GM23338 (cell line): ENCODE measurements at regions not wholly inside any gene's neighbourhood (a gene's known extent, or its start where the extent isn't known, plus 50 kb on each side); places are given as distances from the start of the nearest gene placed in this dataset.

Experiments used
- ATAC-seq: fragments of 200-7000 bp; cut with Tn5 transposase; 3 replicates; pipeline ENCODE4 v1.9.1; 2020
- DNase-seq: peaks from one replicate; pipeline ENCODE4 v3.0.0-alpha.2; 2015; ENCODE audit warnings: low spot score
- H2AFZ ChIP-seq: fragments of 200-600 bp; sonication (generic); 2 replicates; pipeline ENCODE4 v1.8.0; 2016; ENCODE audit warnings: antibody characterized with exemption, mild to moderate bottlenecking, moderate library complexity
- H3F3A ChIP-seq: fragments of 200-600 bp; sonication (generic); replicated peaks from 2 replicates; pipeline ENCODE4 v1.8.0; 2017; ENCODE audit warnings: antibody characterized with exemption, mixed run types, low read depth
- H3K27ac ChIP-seq: fragments of 200-600 bp; sonication (generic); 2 replicates; pipeline ENCODE4 v1.6.1; 2016; ENCODE audit warnings: low read depth
- H3K27me3 ChIP-seq: fragments of 200-600 bp; sonication (generic); 2 replicates; pipeline ENCODE4 v1.8.0; 2016; ENCODE audit warnings: mild to moderate bottlenecking, mixed run types, moderate library complexity; ENCODE audit not compliant: insufficient read depth
- H3K36me3 ChIP-seq: fragments of 200-600 bp; sonication (generic); 2 replicates; pipeline ENCODE4 v1.8.0; 2016; ENCODE audit warnings: mild to moderate bottlenecking; ENCODE audit not compliant: insufficient read depth
- H3K4me1 ChIP-seq: fragments of 200-600 bp; sonication (generic); 2 replicates; pipeline ENCODE4 v1.8.0; 2016; ENCODE audit warnings: mild to moderate bottlenecking, moderate library complexity; ENCODE audit not compliant: insufficient read depth
- H3K4me2 ChIP-seq: fragments of 200-600 bp; sonication (generic); 2 replicates; pipeline ENCODE4 v1.7.1; 2017; ENCODE audit warnings: mixed run types
- H3K4me3 ChIP-seq: fragments of 200-600 bp; sonication (generic); 2 replicates; pipeline ENCODE4 v1.6.1; 2016; ENCODE audit warnings: mixed run types
- H3K79me2 ChIP-seq: fragments of 200-600 bp; sonication (generic); replicated peaks from 2 replicates; pipeline ENCODE4 v1.8.0; 2017; ENCODE audit warnings: mild to moderate bottlenecking; ENCODE audit not compliant: insufficient read depth
- H3K9me2 ChIP-seq: fragments of 200-600 bp; sonication (generic); 2 replicates; pipeline ENCODE4 v1.8.0; 2017; ENCODE audit not compliant: insufficient read depth
- H4K20me1 ChIP-seq: fragments of 200-600 bp; sonication (generic); replicated peaks from 2 replicates; pipeline ENCODE4 v1.8.0; 2017; ENCODE audit warnings: mild to moderate bottlenecking; ENCODE audit not compliant: insufficient read depth
- H3K27ac Mint-ChIP-seq: 2 replicates; pipeline ENCODE4 v1.8.0; 2020; ENCODE audit warnings: inconsistent platforms, mild to moderate bottlenecking, moderate library complexity, mixed read lengths
- H3K27me3 Mint-ChIP-seq: 3 replicates; pipeline ENCODE4 v1.8.0; 2022; ENCODE audit warnings: low read depth, mild to moderate bottlenecking, moderate library complexity, mixed read lengths, inconsistent platforms; ENCODE audit not compliant: insufficient read depth, poor library complexity
- H3K36me3 Mint-ChIP-seq: 3 replicates; pipeline ENCODE4 v1.8.0; 2021; ENCODE audit warnings: low read depth, mild to moderate bottlenecking, inconsistent platforms, moderate library complexity, mixed read lengths
- H3K4me1 Mint-ChIP-seq: 3 replicates; pipeline ENCODE4 v1.8.0; 2020; ENCODE audit warnings: mild to moderate bottlenecking, inconsistent platforms, mixed read lengths
- H3K4me3 Mint-ChIP-seq: 3 replicates; pipeline ENCODE4 v1.8.0; 2021; ENCODE audit warnings: moderate library complexity, mild to moderate bottlenecking, inconsistent platforms, mixed read lengths
- H3K9me3 Mint-ChIP-seq: 3 replicates; pipeline ENCODE4 v1.8.0; 2020; ENCODE audit warnings: moderate library complexity, mild to moderate bottlenecking, inconsistent platforms, mixed read lengths
- ETS1 ChIP-seq: IDR thresholded peaks from 2 replicates; pipeline ENCODE4 v1.6.1; 2016; ENCODE audit warnings: antibody characterized with exemption
- EZH2phosphoT487 ChIP-seq: fragments of 200-600 bp; sonication (generic); IDR thresholded peaks from one replicate; pipeline ENCODE4 v1.8.1; 2018; ENCODE audit warnings: antibody characterized with exemption; ENCODE audit not compliant: unreplicated experiment
- JUNB ChIP-seq: IDR thresholded peaks from one replicate; pipeline ENCODE4 v1.6.1; 2016; ENCODE audit warnings: antibody characterized with exemption; ENCODE audit not compliant: unreplicated experiment
- NANOG ChIP-seq: IDR thresholded peaks from 2 replicates; pipeline ENCODE4 v1.6.1; 2016; ENCODE audit warnings: antibody characterized with exemption, borderline replicate concordance
- POLR2AphosphoS5 ChIP-seq: IDR thresholded peaks from 2 replicates; pipeline ENCODE4 v1.6.1; 2016; ENCODE audit warnings: antibody characterized with exemption, low read depth
- REST ChIP-seq: IDR thresholded peaks from one replicate; pipeline ENCODE4 v1.6.1; 2018; ENCODE audit warnings: antibody characterized with exemption; ENCODE audit not compliant: unreplicated experiment
- STAT1 ChIP-seq: IDR thresholded peaks from one replicate; pipeline ENCODE4 v1.6.1; 2016; ENCODE audit warnings: antibody characterized with exemption; ENCODE audit not compliant: unreplicated experiment
- ZNF114 ChIP-seq: fragments of 250-450 bp; sonication (Bioruptor Pico); IDR thresholded peaks from 2 replicates; pipeline ENCODE4 v1.5.0; 2020; ENCODE audit warnings: mild to moderate bottlenecking, moderate library complexity
- TF ChIP-seq, protein P1 (sequence below), 2 experiments: fragments of 200-600 bp in 1 of 2; sonication (generic) in 1 of 2; conservative IDR thresholded peaks; 2 replicates each; pipeline versions ENCODE4 v1.5.1 to v1.6.1; 2016 to 2017; ENCODE audit warnings: antibody characterized with exemption in 2 of 2, low read depth in 2 of 2, mild to moderate bottlenecking in 2 of 2, moderate library complexity in 1 of 2
- TF ChIP-seq, protein P2 (sequence below): fragments of 250-450 bp; sonication (Bioruptor Pico); IDR thresholded peaks from 2 replicates; pipeline ENCODE4 v1.5.0; 2020; ENCODE audit warnings: mild to moderate bottlenecking, moderate library complexity

DNA sequence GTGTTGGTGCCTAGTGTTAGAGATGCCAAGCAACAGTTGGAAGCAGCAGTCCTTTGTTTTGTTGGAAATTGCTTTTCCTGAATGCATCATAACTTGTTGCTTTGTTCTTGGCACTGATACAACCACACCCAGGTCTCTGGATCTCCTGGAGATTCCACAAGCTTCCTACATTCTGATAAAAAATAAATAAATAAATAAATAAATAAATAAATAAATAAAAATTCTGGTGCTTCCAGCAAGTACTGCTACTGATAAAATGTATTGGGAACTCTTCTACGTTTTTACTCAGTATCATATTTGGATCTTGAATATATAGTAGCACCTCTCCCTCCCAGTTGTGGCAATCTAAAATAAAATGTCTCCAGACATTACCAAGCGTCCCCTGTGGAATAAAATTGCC is 62.7 kb upstream of the GRID2 start (continued):
- TF ChIP-seq REST (no peak), POLR2AphosphoS5 (no peak), STAT1 (no peak), JUNB (no peak), ZNF114 (CRISPR knock-in tag) (no peak), ETS1 (no peak), NANOG (no peak)
- TF ChIP-seq, protein P1, sequence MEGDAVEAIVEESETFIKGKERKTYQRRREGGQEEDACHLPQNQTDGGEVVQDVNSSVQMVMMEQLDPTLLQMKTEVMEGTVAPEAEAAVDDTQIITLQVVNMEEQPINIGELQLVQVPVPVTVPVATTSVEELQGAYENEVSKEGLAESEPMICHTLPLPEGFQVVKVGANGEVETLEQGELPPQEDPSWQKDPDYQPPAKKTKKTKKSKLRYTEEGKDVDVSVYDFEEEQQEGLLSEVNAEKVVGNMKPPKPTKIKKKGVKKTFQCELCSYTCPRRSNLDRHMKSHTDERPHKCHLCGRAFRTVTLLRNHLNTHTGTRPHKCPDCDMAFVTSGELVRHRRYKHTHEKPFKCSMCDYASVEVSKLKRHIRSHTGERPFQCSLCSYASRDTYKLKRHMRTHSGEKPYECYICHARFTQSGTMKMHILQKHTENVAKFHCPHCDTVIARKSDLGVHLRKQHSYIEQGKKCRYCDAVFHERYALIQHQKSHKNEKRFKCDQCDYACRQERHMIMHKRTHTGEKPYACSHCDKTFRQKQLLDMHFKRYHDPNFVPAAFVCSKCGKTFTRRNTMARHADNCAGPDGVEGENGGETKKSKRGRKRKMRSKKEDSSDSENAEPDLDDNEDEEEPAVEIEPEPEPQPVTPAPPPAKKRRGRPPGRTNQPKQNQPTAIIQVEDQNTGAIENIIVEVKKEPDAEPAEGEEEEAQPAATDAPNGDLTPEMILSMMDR (conservative IDR thresholded peaks at IDR 0.05; ENCODE audit: low read depth in 2 of 2) = no peak

- peaks cover 8% of the 10 kb centered on the region for H3K27me3 Mint-ChIP-seq
- TF ChIP-seq, protein P2, sequence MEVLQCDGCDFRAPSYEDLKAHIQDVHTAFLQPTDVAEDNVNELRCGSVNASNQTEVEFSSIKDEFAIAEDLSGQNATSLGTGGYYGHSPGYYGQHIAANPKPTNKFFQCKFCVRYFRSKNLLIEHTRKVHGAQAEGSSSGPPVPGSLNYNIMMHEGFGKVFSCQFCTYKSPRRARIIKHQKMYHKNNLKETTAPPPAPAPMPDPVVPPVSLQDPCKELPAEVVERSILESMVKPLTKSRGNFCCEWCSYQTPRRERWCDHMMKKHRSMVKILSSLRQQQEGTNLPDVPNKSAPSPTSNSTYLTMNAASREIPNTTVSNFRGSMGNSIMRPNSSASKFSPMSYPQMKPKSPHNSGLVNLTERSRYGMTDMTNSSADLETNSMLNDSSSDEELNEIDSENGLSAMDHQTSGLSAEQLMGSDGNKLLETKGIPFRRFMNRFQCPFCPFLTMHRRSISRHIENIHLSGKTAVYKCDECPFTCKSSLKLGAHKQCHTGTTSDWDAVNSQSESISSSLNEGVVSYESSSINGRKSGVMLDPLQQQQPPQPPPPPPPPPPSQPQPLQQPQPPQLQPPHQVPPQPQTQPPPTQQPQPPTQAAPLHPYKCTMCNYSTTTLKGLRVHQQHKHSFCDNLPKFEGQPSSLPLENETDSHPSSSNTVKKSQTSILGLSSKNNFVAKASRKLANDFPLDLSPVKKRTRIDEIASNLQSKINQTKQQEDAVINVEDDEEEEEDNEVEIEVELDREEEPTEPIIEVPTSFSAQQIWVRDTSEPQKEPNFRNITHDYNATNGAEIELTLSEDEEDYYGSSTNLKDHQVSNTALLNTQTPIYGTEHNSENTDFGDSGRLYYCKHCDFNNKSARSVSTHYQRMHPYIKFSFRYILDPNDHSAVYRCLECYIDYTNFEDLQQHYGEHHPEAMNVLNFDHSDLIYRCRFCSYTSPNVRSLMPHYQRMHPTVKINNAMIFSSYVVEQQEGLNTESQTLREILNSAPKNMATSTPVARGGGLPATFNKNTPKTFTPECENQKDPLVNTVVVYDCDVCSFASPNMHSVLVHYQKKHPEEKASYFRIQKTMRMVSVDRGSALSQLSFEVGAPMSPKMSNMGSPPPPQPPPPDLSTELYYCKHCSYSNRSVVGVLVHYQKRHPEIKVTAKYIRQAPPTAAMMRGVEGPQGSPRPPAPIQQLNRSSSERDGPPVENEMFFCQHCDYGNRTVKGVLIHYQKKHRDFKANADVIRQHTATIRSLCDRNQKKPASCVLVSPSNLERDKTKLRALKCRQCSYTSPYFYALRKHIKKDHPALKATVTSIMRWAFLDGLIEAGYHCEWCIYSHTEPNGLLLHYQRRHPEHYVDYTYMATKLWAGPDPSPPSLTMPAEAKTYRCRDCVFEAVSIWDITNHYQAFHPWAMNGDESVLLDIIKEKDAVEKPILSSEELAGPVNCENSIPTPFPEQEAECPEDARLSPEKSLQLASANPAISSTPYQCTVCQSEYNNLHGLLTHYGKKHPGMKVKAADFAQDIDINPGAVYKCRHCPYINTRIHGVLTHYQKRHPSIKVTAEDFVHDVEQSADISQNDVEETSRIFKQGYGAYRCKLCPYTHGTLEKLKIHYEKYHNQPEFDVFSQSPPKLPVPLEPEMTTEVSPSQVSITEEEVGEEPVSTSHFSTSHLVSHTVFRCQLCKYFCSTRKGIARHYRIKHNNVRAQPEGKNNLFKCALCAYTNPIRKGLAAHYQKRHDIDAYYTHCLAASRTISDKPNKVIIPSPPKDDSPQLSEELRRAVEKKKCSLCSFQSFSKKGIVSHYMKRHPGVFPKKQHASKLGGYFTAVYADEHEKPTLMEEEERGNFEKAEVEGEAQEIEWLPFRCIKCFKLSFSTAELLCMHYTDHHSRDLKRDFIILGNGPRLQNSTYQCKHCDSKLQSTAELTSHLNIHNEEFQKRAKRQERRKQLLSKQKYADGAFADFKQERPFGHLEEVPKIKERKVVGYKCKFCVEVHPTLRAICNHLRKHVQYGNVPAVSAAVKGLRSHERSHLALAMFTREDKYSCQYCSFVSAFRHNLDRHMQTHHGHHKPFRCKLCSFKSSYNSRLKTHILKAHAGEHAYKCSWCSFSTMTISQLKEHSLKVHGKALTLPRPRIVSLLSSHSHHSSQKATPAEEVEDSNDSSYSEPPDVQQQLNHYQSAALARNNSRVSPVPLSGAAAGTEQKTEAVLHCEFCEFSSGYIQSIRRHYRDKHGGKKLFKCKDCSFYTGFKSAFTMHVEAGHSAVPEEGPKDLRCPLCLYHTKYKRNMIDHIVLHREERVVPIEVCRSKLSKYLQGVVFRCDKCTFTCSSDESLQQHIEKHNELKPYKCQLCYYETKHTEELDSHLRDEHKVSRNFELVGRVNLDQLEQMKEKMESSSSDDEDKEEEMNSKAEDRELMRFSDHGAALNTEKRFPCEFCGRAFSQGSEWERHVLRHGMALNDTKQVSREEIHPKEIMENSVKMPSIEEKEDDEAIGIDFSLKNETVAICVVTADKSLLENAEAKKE (CRISPR knock-in tag) = no peak
- TF ChIP-seq EZH2phosphoT487 (no peak), JUNB (no peak)
These were observed 57.4 kb upstream of the GRID2 start for GRCh38 chr4:92246384-92246783.

More at GRCh38 chr4:92246384-92246783, 57.4 kb upstream of the GRID2 start:
- ATAC-seq (no peak), DNase-seq (no peak)
- Histone ChIP-seq H3K36me3 (no peaks in the 10 kb centered on the region), H3K4me3 (no peak overlapping the region), H3K4me2 (no peak overlapping the region), H3F3A (peaks cover 7% of the 10 kb centered on the region; the same call in 1 of the 2 replicates), H3K79me2 (no peaks in the 10 kb centered on the region), H3K27ac (no peak overlapping the region), H3K9me2 (no peaks in the 10 kb centered on the region; the same call in 1 of the 2 replicates), H4K20me1 (no peaks in the 10 kb centered on the region), H3K27me3 (peaks cover 74% of the 10 kb centered on the region), H2AFZ (no peak overlapping the region), H3K4me1 (no peaks in the 10 kb centered on the region)
- Mint-ChIP-seq H3K36me3 (peaks cover 28% of the 10 kb centered on the region; the same call in 2 of the 3 replicates), H3K9me3 (peaks cover 37% of the 10 kb centered on the region), H3K27ac (no peak overlapping the region), H3K4me3 (no peak overlapping the region), H3K4me1 (peaks cover 5% of the 10 kb centered on the region; the same call in 2 of the 3 replicates)
